ENCODE measurements at regions not wholly inside any gene's neighbourhood (a gene's known extent, or its start where the extent isn't known, plus 50 kb on each side); places are given as distances from the start of the nearest gene placed in this dataset.

- Histone ChIP-seq H3K36me3 (no peaks in the 10 kb centered on the region), H3K4me3 (no peak overlapping the region), H3K4me1 (peaks cover 0 to 5% (median 0%) of the 10 kb centered on the region in 12 donors), H3K27ac (no peak overlapping the region), H3K27me3 (peaks cover 0 to 21% (median 9%) of the 10 kb centered on the region in 9 donors), H3K9me3 (no peaks in the 10 kb centered on the region)
- ATAC-seq (no peak), DNase-seq (no peak)
- TF ChIP-seq CTCF (IDR thresholded peaks at IDR 0.05), result no peak
- no peak for TF ChIP-seq POLR2A (IDR thresholded peaks at IDR 0.05)
- intact Hi-C loops (cut with DNase I), result no loop called here
- 47 to 66% (median 57%) methylated on average over 3 of the region's 3 CpGs for WGBS, 4 donors
Measured at GRCh38 chr15:72967397-72967796, 84.9 kb upstream of the NEO1 start.

GRCh38 chr15:72966641-72967040, 85.6 kb upstream of the NEO1 start:
- Histone ChIP-seq H3K27me3 (peaks cover 0 to 21% (median 9%) of the 10 kb centered on the region in 9 donors), H3K36me3 (no peaks in the 10 kb centered on the region), H3K4me3 (no peak overlapping the region), H3K4me1 (no peaks in the 10 kb centered on the region), H3K27ac (no peak overlapping the region), H3K9me3 (no peaks in the 10 kb centered on the region)
- intact Hi-C loops (cut with DNase I), result no loop called here
- ATAC-seq, result no peak
- no peak for DNase-seq
- WGBS, 4 donors, result 38 to 49% (median 42%) methylated on average over 5 of the region's 5 CpGs
- TF ChIP-seq POLR2A (IDR thresholded peaks at IDR 0.05) (no peak), CTCF (IDR thresholded peaks at IDR 0.05) (no peak)

- DNase-seq, result no peak
- WGBS, 4 donors, result 70 to 91% (median 74%) methylated on average over 3 of the region's 3 CpGs
- TF ChIP-seq POLR2A (IDR thresholded peaks at IDR 0.05) (no peak), CTCF (IDR thresholded peaks at IDR 0.05) (no peak)
- no peaks in the 10 kb centered on the region for H3K4me1 ChIP-seq
- no peak overlapping the region for H3K4me3 ChIP-seq
- intact Hi-C loops (cut with DNase I), result no loop called here
- no peak for ATAC-seq
- no peaks in the 10 kb centered on the region for H3K36me3 ChIP-seq
- no peaks in the 10 kb centered on the region for H3K9me3 ChIP-seq
- H3K27ac ChIP-seq, result no peak overlapping the region
- H3K27me3 ChIP-seq, result peaks cover 0 to 17% (median 6%) of the 10 kb centered on the region in 9 donors
Measured at GRCh38 chr15:72965671-72966070, 86.6 kb upstream of the NEO1 start.

DNA sequence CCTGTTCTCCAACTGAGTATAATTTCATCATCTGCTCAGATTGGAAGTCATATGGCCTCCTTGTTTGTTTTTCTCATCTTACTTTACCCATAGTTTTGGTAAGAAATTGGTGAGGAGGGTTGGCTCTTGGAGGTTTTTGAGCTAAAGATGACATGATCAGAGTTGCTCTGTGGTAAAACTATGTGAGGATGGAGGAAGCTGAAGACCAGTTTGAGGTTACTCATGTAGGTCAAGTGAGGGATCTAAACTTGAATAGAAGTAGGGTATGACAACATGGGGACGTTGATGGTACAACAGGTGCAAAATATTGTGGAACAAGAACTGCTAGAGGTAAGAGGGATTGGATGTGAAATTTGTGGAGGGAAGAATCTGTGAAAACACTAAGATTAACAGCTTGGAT, 87.7 kb upstream of the NEO1 start:
- no peaks in the 10 kb centered on the region for H3K4me1 ChIP-seq
- no peaks in the 10 kb centered on the region for H3K9me3 ChIP-seq
- no peak for TF ChIP-seq CTCF (IDR thresholded peaks at IDR 0.05)
- no peak for TF ChIP-seq POLR2A (IDR thresholded peaks at IDR 0.05)
- H3K27me3 ChIP-seq, result peaks cover 0 to 15% (median 4%) of the 10 kb centered on the region in 9 donors
- H3K36me3 ChIP-seq, result no peaks in the 10 kb centered on the region
- H3K27ac ChIP-seq, result no peak overlapping the region
- ATAC-seq, result no peak
- WGBS, 4 donors, result 79 to 84% (median 82%) methylated on average over 1 of the region's 1 CpG
- H3K4me3 ChIP-seq, result no peak overlapping the region
- intact Hi-C loops (cut with DNase I), result no loop called here
- DNase-seq, result no peak
